ENCODE measurements at regions not wholly inside any gene's neighbourhood (a gene's known extent, or its start where the extent isn't known, plus 50 kb on each side); places are given as distances from the start of the nearest gene placed in this dataset.

GRCh38 chr4:14087459-14087858 is 459.9 kb upstream of the BOD1L1 start:
- Histone ChIP-seq H3K4me1 (replicated peaks in 1 of 2) (no peaks in the 10 kb centered on the region), H3K27me3 (no peaks in the 10 kb centered on the region), H3K4me3 (no peak overlapping the region), H3K9me3 (replicated peaks in 1 of 3) (no peaks in the 10 kb centered on the region), H3K36me3 (replicated peaks in 1 of 2) (no peaks in the 10 kb centered on the region), H3K27ac (no peak overlapping the region)
- TF ChIP-seq CTCF (IDR thresholded peaks at IDR 0.05), result no peak
- no peak for TF ChIP-seq POLR2A (IDR thresholded peaks at IDR 0.05)
- 87 to 93% (median 91%) methylated on average over 2 of the region's 2 CpGs for WGBS, 4 donors
- DNase-seq, result no peak
- intact Hi-C loops (cut with DNase I), result no loop called here

- H3K27me3 ChIP-seq, result no peaks in the 10 kb centered on the region
- H3K4me3 ChIP-seq, result no peak overlapping the region
- no peaks in the 10 kb centered on the region for H3K9me3 ChIP-seq (replicated peaks in 1 of 3)
- WGBS, 4 donors, result 89 to 96% (median 94%) methylated on average over 1 of the region's 1 CpG
- intact Hi-C loops (cut with DNase I), result no loop called here
- no peak for DNase-seq
- no peak overlapping the region for H3K27ac ChIP-seq
- H3K4me1 ChIP-seq (replicated peaks in 1 of 2), result no peaks in the 10 kb centered on the region
- TF ChIP-seq POLR2A (IDR thresholded peaks at IDR 0.05), result no peak
- no peak for TF ChIP-seq CTCF (IDR thresholded peaks at IDR 0.05)
- no peaks in the 10 kb centered on the region for H3K36me3 ChIP-seq (replicated peaks in 1 of 2)
Observed at GRCh38 chr4:14087921-14088320, 460.4 kb upstream of the BOD1L1 start.

- intact Hi-C loops (cut with DNase I), result no loop called here
- DNase-seq, result no peak
- Histone ChIP-seq H3K4me3 (no peak overlapping the region), H3K36me3 (replicated peaks in 1 of 2) (no peaks in the 10 kb centered on the region), H3K4me1 (replicated peaks in 1 of 2) (no peaks in the 10 kb centered on the region), H3K9me3 (replicated peaks in 1 of 3) (no peaks in the 10 kb centered on the region), H3K27ac (no peak overlapping the region), H3K27me3 (no peaks in the 10 kb centered on the region)
- TF ChIP-seq CTCF (IDR thresholded peaks at IDR 0.05) (no peak), POLR2A (IDR thresholded peaks at IDR 0.05) (no peak)
Observed at GRCh38 chr4:14091531-14091930, 464.0 kb upstream of the BOD1L1 start.

GRCh38 chr4:14091966-14092365 is 464.4 kb upstream of the BOD1L1 start:
- Histone ChIP-seq H3K36me3 (replicated peaks in 1 of 2) (no peaks in the 10 kb centered on the region), H3K4me3 (no peak overlapping the region), H3K9me3 (replicated peaks in 1 of 3) (no peaks in the 10 kb centered on the region), H3K27ac (no peak overlapping the region), H3K27me3 (no peaks in the 10 kb centered on the region), H3K4me1 (replicated peaks in 1 of 2) (no peaks in the 10 kb centered on the region)
- intact Hi-C loops (cut with DNase I), result no loop called here
- 43 to 82% (median 49%) methylated on average over 2 of the region's 2 CpGs for WGBS, 4 donors
- DNase-seq, result no peak
- TF ChIP-seq CTCF (IDR thresholded peaks at IDR 0.05), result no peak
- TF ChIP-seq POLR2A (IDR thresholded peaks at IDR 0.05), result no peak

All from adrenal gland (tissue), 9 donors.